OCI-LY1 (cell line): ENCODE measurements at regions not wholly inside any gene's neighbourhood (a gene's known extent, or its start where the extent isn't known, plus 50 kb on each side); places are given as distances from the start of the nearest gene placed in this dataset.

Experiments used
- CTCF ChIP-seq: fragments of 200-600 bp; sonication (generic), shearing (Covaris generic); IDR thresholded peaks from 2 replicates; pipeline ENCODE4 v1.5.1; 2017; ENCODE audit warnings: mild to moderate bottlenecking, antibody characterized with exemption, low read length, moderate library complexity, mixed read lengths
- EZH2 ChIP-seq: fragments of 200-600 bp; sonication (generic), shearing (Covaris generic); IDR thresholded peaks from 2 replicates; pipeline ENCODE4 v1.8.0; 2017; ENCODE audit warnings: borderline replicate concordance, mixed run types, mild to moderate bottlenecking, antibody characterized with exemption, low read length, moderate library complexity, mixed read lengths

- TF ChIP-seq EZH2 (no peak), CTCF (no peak)
Observed at GRCh38 chr2:23285091-23285800, 99.7 kb upstream of the KLHL29 start.
